ENCODE measurements at regions not wholly inside any gene's neighbourhood (a gene's known extent, or its start where the extent isn't known, plus 50 kb on each side); places are given as distances from the start of the nearest gene placed in this dataset.

DNA sequence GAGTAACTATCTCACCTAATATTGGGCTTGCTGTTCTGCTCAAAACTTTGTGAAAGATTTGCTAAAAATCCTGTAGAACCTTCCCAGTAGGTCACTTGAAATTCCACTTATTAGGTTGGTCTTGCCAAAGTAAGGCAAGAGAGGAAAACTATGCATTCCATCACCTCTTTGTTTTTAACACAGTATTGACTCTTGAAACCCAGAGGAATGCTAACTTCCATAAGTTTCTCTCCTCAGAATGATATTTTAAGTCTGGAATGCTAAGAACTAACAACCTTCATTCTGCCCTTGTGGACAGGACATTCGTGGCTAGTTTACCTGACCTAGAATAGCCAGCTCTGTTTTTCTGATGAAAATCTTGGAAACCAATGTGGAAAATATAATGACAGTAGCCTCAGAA is 154.5 kb downstream of the TMCO5A start:
- TF ChIP-seq, protein P1, sequence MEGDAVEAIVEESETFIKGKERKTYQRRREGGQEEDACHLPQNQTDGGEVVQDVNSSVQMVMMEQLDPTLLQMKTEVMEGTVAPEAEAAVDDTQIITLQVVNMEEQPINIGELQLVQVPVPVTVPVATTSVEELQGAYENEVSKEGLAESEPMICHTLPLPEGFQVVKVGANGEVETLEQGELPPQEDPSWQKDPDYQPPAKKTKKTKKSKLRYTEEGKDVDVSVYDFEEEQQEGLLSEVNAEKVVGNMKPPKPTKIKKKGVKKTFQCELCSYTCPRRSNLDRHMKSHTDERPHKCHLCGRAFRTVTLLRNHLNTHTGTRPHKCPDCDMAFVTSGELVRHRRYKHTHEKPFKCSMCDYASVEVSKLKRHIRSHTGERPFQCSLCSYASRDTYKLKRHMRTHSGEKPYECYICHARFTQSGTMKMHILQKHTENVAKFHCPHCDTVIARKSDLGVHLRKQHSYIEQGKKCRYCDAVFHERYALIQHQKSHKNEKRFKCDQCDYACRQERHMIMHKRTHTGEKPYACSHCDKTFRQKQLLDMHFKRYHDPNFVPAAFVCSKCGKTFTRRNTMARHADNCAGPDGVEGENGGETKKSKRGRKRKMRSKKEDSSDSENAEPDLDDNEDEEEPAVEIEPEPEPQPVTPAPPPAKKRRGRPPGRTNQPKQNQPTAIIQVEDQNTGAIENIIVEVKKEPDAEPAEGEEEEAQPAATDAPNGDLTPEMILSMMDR (IDR thresholded peaks at IDR 0.05), result no peak
- TF ChIP-seq POLR2A (IDR thresholded peaks at IDR 0.05) (no peak), POLR2AphosphoS5 (IDR thresholded peaks at IDR 0.05) (no peak)

All from transverse colon (tissue), 4 donors.